Neural cell (in vitro differentiated cells): ENCODE measurements at regions not wholly inside any gene's neighbourhood (a gene's known extent, or its start where the extent isn't known, plus 50 kb on each side); places are given as distances from the start of the nearest gene placed in this dataset.

ENCODE experiments used
- H2AFZ ChIP-seq: fragments of 200-600, 300-800 bp; sonication (generic), shearing (Covaris generic); 2 replicates; pipeline ENCODE4 v1.6.0; 2014; ENCODE audit warnings: low read depth, mild to moderate bottlenecking, antibody characterized with exemption, low read length, moderate library complexity
- H3F3A ChIP-seq: fragments of 200-600 bp; shearing (Covaris generic); 2 replicates; pipeline ENCODE4 v1.6.1; 2016; ENCODE audit warnings: mild to moderate bottlenecking, moderate library complexity, mixed read lengths, antibody characterized with exemption, low read length; ENCODE audit not compliant: insufficient read depth, poor library complexity, severe bottlenecking
- H3K27ac ChIP-seq: fragments of 200-600, 300-800 bp; sonication (generic), shearing (Covaris generic); 2 replicates; pipeline ENCODE4 v1.5.1; 2014; ENCODE audit warnings: mild to moderate bottlenecking, low read length, moderate library complexity
- H3K27me3 ChIP-seq: fragments of 300-800, 200-600 bp; sonication (generic), shearing (Covaris generic); 2 replicates; pipeline ENCODE4 v1.6.0; 2014; ENCODE audit warnings: mild to moderate bottlenecking, low read depth, low read length, moderate library complexity; ENCODE audit not compliant: insufficient read depth
- H3K36me3 ChIP-seq: fragments of 300-800, 200-600 bp; sonication (generic), shearing (Covaris generic); 2 replicates; pipeline ENCODE4 v1.5.1; 2014; ENCODE audit warnings: mild to moderate bottlenecking, antibody characterized with exemption, low read length, moderate library complexity; ENCODE audit not compliant: insufficient read depth
- H3K4me2 ChIP-seq: fragments of 300-800, 200-600 bp; sonication (generic), shearing (Covaris generic); 2 replicates; pipeline ENCODE4 v1.6.0; 2014; ENCODE audit warnings: mild to moderate bottlenecking, low read length
- H3K4me3 ChIP-seq: fragments of 300-800, 200-600 bp; sonication (generic), shearing (Covaris generic); 2 replicates; pipeline ENCODE4 v1.5.1; 2014; ENCODE audit warnings: mild to moderate bottlenecking, low read length, moderate library complexity
- H3K79me2 ChIP-seq: fragments of 200-600 bp; shearing (Covaris generic); replicated peaks from 2 replicates; pipeline ENCODE4 v1.6.0; 2014; ENCODE audit warnings: mild to moderate bottlenecking, low read length, moderate library complexity; ENCODE audit not compliant: insufficient read depth
- H3K9ac ChIP-seq: fragments of 300-800, 200-600 bp; sonication (generic), shearing (Covaris generic); 2 replicates; pipeline ENCODE4 v1.6.1; 2016; ENCODE audit warnings: mild to moderate bottlenecking, low read length, mixed read lengths
- H3K9me2 ChIP-seq: fragments of 200-600 bp; shearing (Covaris generic); 2 replicates; pipeline ENCODE4 v1.6.1; 2016; ENCODE audit warnings: mild to moderate bottlenecking, low read length, mixed read lengths; ENCODE audit not compliant: insufficient read depth
- H3K9me3 ChIP-seq: fragments of 200-600, 300-800 bp; sonication (generic), shearing (Covaris generic); 2 replicates; pipeline ENCODE4 v1.6.1; 2016; ENCODE audit warnings: mild to moderate bottlenecking, mixed run types, low read length, moderate library complexity, mixed read lengths
- H4K20me1 ChIP-seq: fragments of 200-600 bp; shearing (Covaris generic); 2 replicates; pipeline ENCODE4 v1.6.1; 2016; ENCODE audit warnings: mild to moderate bottlenecking, mixed run types; ENCODE audit not compliant: insufficient read depth
- EP300 ChIP-seq: fragments of 450-650 bp; conservative IDR thresholded peaks from 2 replicates; pipeline ENCODE4 v1.6.1; 2014; ENCODE audit warnings: antibody characterized with exemption, mild to moderate bottlenecking, moderate library complexity; ENCODE audit not compliant: poor library complexity, severe bottlenecking
- EZH2 ChIP-seq: fragments of 200-600, 300-800 bp; shearing (Covaris generic), sonication (generic); IDR thresholded peaks from 2 replicates; pipeline ENCODE4 v1.6.1; 2014; ENCODE audit warnings: antibody characterized with exemption, low read length, borderline replicate concordance, mild to moderate bottlenecking; ENCODE audit not compliant: insufficient read depth, poor library complexity, severe bottlenecking
- MXI1 ChIP-seq: fragments of 450-650 bp; conservative IDR thresholded peaks from 2 replicates; pipeline ENCODE4 v1.6.1; 2014; ENCODE audit warnings: antibody characterized with exemption, mild to moderate bottlenecking; ENCODE audit not compliant: poor library complexity, severe bottlenecking
- POLR2AphosphoS5 ChIP-seq: IDR thresholded peaks from 2 replicates; pipeline ENCODE4 v1.6.1; 2012
- RAD21 ChIP-seq: fragments of 450-650 bp; conservative IDR thresholded peaks from 2 replicates; pipeline ENCODE4 v1.6.1; 2014; ENCODE audit warnings: antibody characterized with exemption, mild to moderate bottlenecking, moderate library complexity
- SMC3 ChIP-seq: fragments of 450-650 bp; conservative IDR thresholded peaks from 2 replicates; pipeline ENCODE4 v1.6.1; 2014; ENCODE audit warnings: antibody characterized with exemption, mild to moderate bottlenecking, moderate library complexity; ENCODE audit not compliant: poor library complexity
- TAF1 ChIP-seq: IDR thresholded peaks from 2 replicates; pipeline ENCODE4 v1.6.1; 2012; ENCODE audit warnings: low read depth
- TF ChIP-seq, protein P1 (sequence below): IDR thresholded peaks from 2 replicates; pipeline ENCODE4 v1.6.1; 2012; ENCODE audit warnings: borderline replicate concordance
- TF ChIP-seq, protein P2 (sequence below): fragments of 450-650 bp; IDR thresholded peaks from 2 replicates; pipeline ENCODE4 v1.5.1; 2014; ENCODE audit warnings: antibody characterized with exemption, mild to moderate bottlenecking, moderate library complexity; ENCODE audit not compliant: poor library complexity, severe bottlenecking

- Histone ChIP-seq H3K36me3 (no peaks in the 10 kb centered on the region), H3K27ac (no peak overlapping the region), H3K9ac (no peak overlapping the region), H3K9me3 (no peaks in the 10 kb centered on the region), H3K27me3 (no peaks in the 10 kb centered on the region), H3F3A (no peaks in the 10 kb centered on the region), H3K4me2 (no peak overlapping the region), H4K20me1 (no peaks in the 10 kb centered on the region), H3K9me2 (no peaks in the 10 kb centered on the region), H3K79me2 (no peaks in the 10 kb centered on the region), H2AFZ (no peak overlapping the region), H3K4me3 (no peak overlapping the region)
- no peak for TF ChIP-seq SMC3
- no peak for TF ChIP-seq POLR2AphosphoS5
Measured at GRCh38 chr4:115740806-115741205, 627.4 kb upstream of the NDST4 start.

- no peaks in the 10 kb centered on the region for H3K79me2 ChIP-seq
- no peaks in the 10 kb centered on the region for H3F3A ChIP-seq
- no peaks in the 10 kb centered on the region for H3K9me2 ChIP-seq
- no peak overlapping the region for H3K4me3 ChIP-seq
- no peak overlapping the region for H3K9ac ChIP-seq
- no peaks in the 10 kb centered on the region for H3K9me3 ChIP-seq
- H4K20me1 ChIP-seq: no peaks in the 10 kb centered on the region
- peak; percentile 55 for TF ChIP-seq POLR2AphosphoS5
- peak; percentile 66 for TF ChIP-seq EP300
- no peak for TF ChIP-seq MXI1
- H3K27ac ChIP-seq: no peak overlapping the region
- no peak overlapping the region for H3K4me2 ChIP-seq
- no peak overlapping the region for H2AFZ ChIP-seq
- no peaks in the 10 kb centered on the region for H3K27me3 ChIP-seq
- no peaks in the 10 kb centered on the region for H3K36me3 ChIP-seq
Measured at GRCh38 chr4:115729739-115730266, 616.4 kb upstream of the NDST4 start.

GRCh38 chr4:115723621-115724020 is 610.2 kb upstream of the NDST4 start:
- Histone ChIP-seq H3K27me3 (no peaks in the 10 kb centered on the region), H3K4me3 (no peak overlapping the region), H3K9ac (no peak overlapping the region), H3K36me3 (no peaks in the 10 kb centered on the region), H3K4me2 (no peak overlapping the region), H2AFZ (no peak overlapping the region), H3K9me3 (no peaks in the 10 kb centered on the region), H3K27ac (no peak overlapping the region), H4K20me1 (no peaks in the 10 kb centered on the region), H3K79me2 (no peaks in the 10 kb centered on the region), H3F3A (no peaks in the 10 kb centered on the region), H3K9me2 (no peaks in the 10 kb centered on the region)
- TF ChIP-seq TAF1: no peak
- TF ChIP-seq, protein P1, sequence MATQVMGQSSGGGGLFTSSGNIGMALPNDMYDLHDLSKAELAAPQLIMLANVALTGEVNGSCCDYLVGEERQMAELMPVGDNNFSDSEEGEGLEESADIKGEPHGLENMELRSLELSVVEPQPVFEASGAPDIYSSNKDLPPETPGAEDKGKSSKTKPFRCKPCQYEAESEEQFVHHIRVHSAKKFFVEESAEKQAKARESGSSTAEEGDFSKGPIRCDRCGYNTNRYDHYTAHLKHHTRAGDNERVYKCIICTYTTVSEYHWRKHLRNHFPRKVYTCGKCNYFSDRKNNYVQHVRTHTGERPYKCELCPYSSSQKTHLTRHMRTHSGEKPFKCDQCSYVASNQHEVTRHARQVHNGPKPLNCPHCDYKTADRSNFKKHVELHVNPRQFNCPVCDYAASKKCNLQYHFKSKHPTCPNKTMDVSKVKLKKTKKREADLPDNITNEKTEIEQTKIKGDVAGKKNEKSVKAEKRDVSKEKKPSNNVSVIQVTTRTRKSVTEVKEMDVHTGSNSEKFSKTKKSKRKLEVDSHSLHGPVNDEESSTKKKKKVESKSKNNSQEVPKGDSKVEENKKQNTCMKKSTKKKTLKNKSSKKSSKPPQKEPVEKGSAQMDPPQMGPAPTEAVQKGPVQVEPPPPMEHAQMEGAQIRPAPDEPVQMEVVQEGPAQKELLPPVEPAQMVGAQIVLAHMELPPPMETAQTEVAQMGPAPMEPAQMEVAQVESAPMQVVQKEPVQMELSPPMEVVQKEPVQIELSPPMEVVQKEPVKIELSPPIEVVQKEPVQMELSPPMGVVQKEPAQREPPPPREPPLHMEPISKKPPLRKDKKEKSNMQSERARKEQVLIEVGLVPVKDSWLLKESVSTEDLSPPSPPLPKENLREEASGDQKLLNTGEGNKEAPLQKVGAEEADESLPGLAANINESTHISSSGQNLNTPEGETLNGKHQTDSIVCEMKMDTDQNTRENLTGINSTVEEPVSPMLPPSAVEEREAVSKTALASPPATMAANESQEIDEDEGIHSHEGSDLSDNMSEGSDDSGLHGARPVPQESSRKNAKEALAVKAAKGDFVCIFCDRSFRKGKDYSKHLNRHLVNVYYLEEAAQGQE: no peak
- TF ChIP-seq, protein P2, sequence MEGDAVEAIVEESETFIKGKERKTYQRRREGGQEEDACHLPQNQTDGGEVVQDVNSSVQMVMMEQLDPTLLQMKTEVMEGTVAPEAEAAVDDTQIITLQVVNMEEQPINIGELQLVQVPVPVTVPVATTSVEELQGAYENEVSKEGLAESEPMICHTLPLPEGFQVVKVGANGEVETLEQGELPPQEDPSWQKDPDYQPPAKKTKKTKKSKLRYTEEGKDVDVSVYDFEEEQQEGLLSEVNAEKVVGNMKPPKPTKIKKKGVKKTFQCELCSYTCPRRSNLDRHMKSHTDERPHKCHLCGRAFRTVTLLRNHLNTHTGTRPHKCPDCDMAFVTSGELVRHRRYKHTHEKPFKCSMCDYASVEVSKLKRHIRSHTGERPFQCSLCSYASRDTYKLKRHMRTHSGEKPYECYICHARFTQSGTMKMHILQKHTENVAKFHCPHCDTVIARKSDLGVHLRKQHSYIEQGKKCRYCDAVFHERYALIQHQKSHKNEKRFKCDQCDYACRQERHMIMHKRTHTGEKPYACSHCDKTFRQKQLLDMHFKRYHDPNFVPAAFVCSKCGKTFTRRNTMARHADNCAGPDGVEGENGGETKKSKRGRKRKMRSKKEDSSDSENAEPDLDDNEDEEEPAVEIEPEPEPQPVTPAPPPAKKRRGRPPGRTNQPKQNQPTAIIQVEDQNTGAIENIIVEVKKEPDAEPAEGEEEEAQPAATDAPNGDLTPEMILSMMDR: no peak
- no peak for TF ChIP-seq SMC3
- no peak for TF ChIP-seq RAD21
- no peak for TF ChIP-seq EP300
- TF ChIP-seq EZH2: no peak
- TF ChIP-seq MXI1: no peak
- TF ChIP-seq POLR2AphosphoS5: no peak
